HCT116 (cell line): ENCODE measurements at regions not wholly inside any gene's neighbourhood (a gene's known extent, or its start where the extent isn't known, plus 50 kb on each side); places are given as distances from the start of the nearest gene placed in this dataset.

ENCODE experiments used
- ATAC-seq: fragments of 200-7000 bp; cut with Tn5 transposase; 2 replicates; pipeline ENCODE4 v1.9.1; 2020; ENCODE audit warnings: mild to moderate bottlenecking, moderate library complexity
- BruUV-seq: library from RNA; stranded (reverse); fragments of 400-500 nt; replicated peaks from 2 replicates; lab custom pipeline; 2021; lab: Mats Ljungman, UMichigan
- CTCF ChIA-PET: fragments of 300-600 bp; sonication (Branson Sonifier 250); formaldehyde crosslinking; loops from one replicate; lab custom pipeline; 2021; ENCODE audit warnings: antibody characterized with exemption; lab: Charles Lee
- POLR2A ChIA-PET: fragments of 300-600, 350-600 bp; sonication (Branson Sonifier 250); formaldehyde crosslinking; loops from one replicate; lab custom pipeline; 2021; ENCODE audit warnings: antibody characterized with exemption; lab: Charles Lee
- RAD21 ChIA-PET, 2 experiments: fragments of 300-600 bp; sonication (Branson Sonifier 250); formaldehyde crosslinking; loops; one replicate each; lab custom pipeline; 2023; ENCODE audit warnings: low total read pairs in 2 of 2; ENCODE audit not compliant: uncharacterized antibody in 2 of 2, unreplicated experiment in 2 of 2, low non-redundant PET in 1 of 2; lab: Charles Lee
- DNase-seq: peaks from one replicate; pipeline ENCODE4 v3.0.0-alpha.2; 2010; ENCODE audit warnings: low read depth, low spot score
- H2AFZ ChIP-seq: fragments of 200-600 bp; shearing (Covaris generic), sonication (generic); 2 replicates; pipeline ENCODE4 v1.6.1; 2017; ENCODE audit warnings: low read depth, mixed run types, mixed read lengths, antibody characterized with exemption, low read length; ENCODE audit not compliant: poor library complexity, severe bottlenecking
- H3K27ac ChIP-seq: 2 replicates; pipeline ENCODE4 v1.5.1; 2012; ENCODE audit warnings: low read depth, low read length
- H3K27me3 ChIP-seq: fragments of 200-600 bp; sonication (generic); 2 replicates; pipeline ENCODE4 v1.6.1; 2016; ENCODE audit warnings: mixed run types, low read length, mixed read lengths; ENCODE audit not compliant: insufficient read depth
- H3K36me3 ChIP-seq, 2 experiments: fragments of 200-500 bp in 1 of 2; fragments of 200-600 bp in 1 of 2; sonication (Bioruptor generic) in 1 of 2; sonication (generic) in 1 of 2; 2 replicates each; pipeline versions ENCODE4 v1.5.1 to v1.6.1; 2014 to 2016; ENCODE audit warnings: low read length in 2 of 2, inconsistent platforms in 1 of 2, mixed read lengths in 1 of 2, mixed run types in 1 of 2; ENCODE audit not compliant: insufficient read depth in 2 of 2, control insufficient read depth in 1 of 2
- H3K4me1 ChIP-seq, 2 experiments: fragments of 200-600 bp in 1 of 2; sonication (generic) in 1 of 2; 2 replicates each; pipeline versions ENCODE4 v1.5.1 to v1.6.1; 2012 to 2017; ENCODE audit warnings: low read length in 2 of 2, inconsistent platforms in 1 of 2, mild to moderate bottlenecking in 1 of 2, mixed read lengths in 1 of 2, mixed run types in 1 of 2, moderate library complexity in 1 of 2; ENCODE audit not compliant: insufficient read depth in 2 of 2, control insufficient read depth in 1 of 2
- H3K4me2 ChIP-seq: fragments of 200-600 bp; sonication (generic); 2 replicates; pipeline ENCODE4 v1.6.1; 2017; ENCODE audit warnings: mixed run types, low read length, mixed read lengths
- H3K4me3 ChIP-seq, 2 experiments: fragments of 200-600 bp in 1 of 2; sonication (generic) in 1 of 2; replicated peaks in 1 of 2; 2 replicates each; pipeline ENCODE4 v1.5.1; 2011 to 2016; ENCODE audit warnings: low read length in 2 of 2, control low read depth in 1 of 2, low read depth in 1 of 2, mild to moderate bottlenecking in 1 of 2, mixed read lengths in 1 of 2, mixed run types in 1 of 2
- H3K79me2 ChIP-seq: fragments of 200-600 bp; sonication (generic); 2 replicates; pipeline ENCODE4 v1.6.1; 2017; ENCODE audit warnings: mild to moderate bottlenecking, mixed run types, low read length, moderate library complexity, mixed read lengths; ENCODE audit not compliant: insufficient read depth
- H3K9ac ChIP-seq: fragments of 200-600 bp; sonication (generic); 2 replicates; pipeline ENCODE4 v1.6.1; 2016; ENCODE audit warnings: low read length, mixed read lengths
- H3K9me2 ChIP-seq: fragments of 200-600 bp; sonication (generic), shearing (Covaris generic); 2 replicates; pipeline ENCODE4 v1.6.1; 2017; ENCODE audit warnings: mixed run types, mild to moderate bottlenecking, moderate library complexity; ENCODE audit not compliant: insufficient read depth
- H3K9me3 ChIP-seq, 2 experiments: fragments of 200-500 bp in 1 of 2; fragments of 200-600 bp in 1 of 2; sonication (Bioruptor generic) in 1 of 2; sonication (generic) in 1 of 2; 2 replicates each; pipeline ENCODE4 v1.6.1; 2014 to 2017; ENCODE audit warnings: low read length in 2 of 2, mixed read lengths in 2 of 2, inconsistent platforms in 1 of 2, low read depth in 1 of 2, mild to moderate bottlenecking in 1 of 2, mixed run types in 1 of 2, moderate library complexity in 1 of 2; ENCODE audit not compliant: control insufficient read depth in 1 of 2, insufficient read depth in 1 of 2
- H4K20me1 ChIP-seq: fragments of 200-600 bp; sonication (generic), shearing (Covaris generic); 2 replicates; pipeline ENCODE4 v1.6.1; 2017; ENCODE audit warnings: mixed run types, mild to moderate bottlenecking, moderate library complexity; ENCODE audit not compliant: insufficient read depth
- ATF3 ChIP-seq: IDR thresholded peaks from 2 replicates; pipeline ENCODE4 v1.6.1; 2012
- CBX3 ChIP-seq: IDR thresholded peaks from 2 replicates; pipeline ENCODE4 v1.6.1; 2012; ENCODE audit warnings: low read depth
- CEBPB ChIP-seq: IDR thresholded peaks from 2 replicates; pipeline ENCODE4 v1.6.1; 2012; ENCODE audit warnings: low read depth
- EGR1 ChIP-seq: IDR thresholded peaks from 2 replicates; pipeline ENCODE4 v1.6.1; 2012; ENCODE audit warnings: low read depth
- ELF1 ChIP-seq: IDR thresholded peaks from 2 replicates; pipeline ENCODE4 v1.6.1; 2012; ENCODE audit warnings: low read depth, borderline replicate concordance
- EZH2phosphoT487 ChIP-seq: fragments of 200-600 bp; IDR thresholded peaks from 2 replicates; pipeline ENCODE4 v1.6.1; 2018; ENCODE audit warnings: antibody characterized with exemption, borderline replicate concordance
- FOSL1 ChIP-seq: IDR thresholded peaks from 2 replicates; pipeline ENCODE4 v1.6.1; 2012; ENCODE audit warnings: low read depth
- JUND ChIP-seq: IDR thresholded peaks from 2 replicates; pipeline ENCODE4 v1.6.1; 2012
- MAX ChIP-seq: IDR thresholded peaks from 2 replicates; pipeline ENCODE4 v1.6.1; 2012
- POLR2A ChIP-seq: IDR thresholded peaks from 2 replicates; pipeline ENCODE4 v1.7.0; 2011; ENCODE audit warnings: borderline replicate concordance; ENCODE audit not compliant: insufficient read depth, insufficient read length; ENCODE audit errors: extremely low read depth
- POLR2AphosphoS5 ChIP-seq: IDR thresholded peaks from 2 replicates; pipeline ENCODE4 v1.6.1; 2011; ENCODE audit warnings: mild to moderate bottlenecking, low read depth, low read length, moderate library complexity
- RAD21 ChIP-seq: IDR thresholded peaks from 2 replicates; pipeline ENCODE4 v1.6.1; 2012; ENCODE audit warnings: low read depth, mild to moderate bottlenecking
- SP1 ChIP-seq: IDR thresholded peaks from 2 replicates; pipeline ENCODE4 v1.6.1; 2012; ENCODE audit warnings: low read depth
- TCF7L2 ChIP-seq: IDR thresholded peaks from 2 replicates; pipeline ENCODE4 v1.7.0; 2011; ENCODE audit warnings: borderline replicate concordance, inconsistent platforms; ENCODE audit not compliant: insufficient read depth, insufficient read length; ENCODE audit errors: extremely low read depth
- YY1 ChIP-seq: IDR thresholded peaks from 2 replicates; pipeline ENCODE4 v1.6.1; 2011; ENCODE audit warnings: low read length, low read depth, moderate library complexity, mild to moderate bottlenecking; ENCODE audit not compliant: insufficient replicate concordance; ENCODE audit errors: extremely low read depth
- ZFX ChIP-seq: fragments of 450-650 bp; IDR thresholded peaks from 2 replicates; pipeline ENCODE4 v1.6.1; 2017
- ZNF274 ChIP-seq: fragments of 200-500 bp; sonication (Bioruptor generic); IDR thresholded peaks from 2 replicates; pipeline ENCODE4 v1.6.1; 2014; ENCODE audit warnings: mild to moderate bottlenecking, low read depth, low read length, inconsistent platforms
- intact Hi-C: fragments of 100-400 bp; cut with micrococcal nuclease; formaldehyde crosslinking; loops from 2 replicates; pipeline ENCODE4 v1.10.0; 2022
- TF ChIP-seq, protein P1 (sequence below): IDR thresholded peaks from 2 replicates; pipeline ENCODE4 v1.6.1; 2011; ENCODE audit warnings: mild to moderate bottlenecking, low read length, moderate library complexity; ENCODE audit not compliant: insufficient replicate concordance; ENCODE audit errors: extremely low read depth
- TF ChIP-seq, protein P2 (sequence below): IDR thresholded peaks from 2 replicates; pipeline ENCODE4 v1.6.1; 2012; ENCODE audit warnings: low read depth

DNA sequence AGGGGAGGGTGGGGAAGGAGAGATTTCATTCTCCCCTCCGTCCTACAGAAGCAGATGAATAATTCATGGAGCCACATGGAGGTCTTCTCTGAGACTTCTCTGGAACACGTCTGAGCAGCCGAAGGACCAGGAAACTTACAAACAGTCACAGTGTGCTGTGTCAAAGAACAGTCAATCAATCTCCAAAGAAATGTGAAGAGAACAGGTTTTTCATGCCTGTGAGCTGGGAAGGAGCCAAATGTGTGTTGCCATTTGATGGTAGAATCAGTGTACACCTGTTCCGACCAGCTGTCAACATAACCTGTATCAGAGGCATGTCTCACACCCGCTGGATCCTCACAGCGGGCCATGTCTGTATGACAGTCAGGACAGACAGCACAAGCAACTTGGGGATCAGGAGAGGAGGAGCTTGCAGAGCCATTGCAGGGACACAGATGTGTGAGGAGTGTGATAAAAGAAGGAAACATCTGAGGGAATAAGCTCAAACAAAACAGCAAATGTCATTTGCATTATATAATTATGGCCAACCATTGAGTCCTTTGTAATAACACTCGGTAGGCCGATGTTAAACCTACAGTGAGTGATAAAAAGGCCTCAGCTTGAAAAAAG, 298.5 kb downstream of the EN1 start:
- Histone ChIP-seq H3K9me2 (no peaks in the 10 kb centered on the region), H4K20me1 (no peaks in the 10 kb centered on the region), H3K27ac (no peak overlapping the region), H3K9me3 (no peaks in the 10 kb centered on the region), H3K36me3 (no peaks in the 10 kb centered on the region), H3K4me2 (no peak overlapping the region)
- no peak for ATAC-seq
- TF ChIP-seq ZFX (no peak), ZNF274 (no peak), MAX (no peak), EGR1 (no peak), YY1 (no peak), FOSL1 (no peak), EZH2phosphoT487 (no peak), TCF7L2 (no peak), CEBPB (no peak), POLR2A (no peak), ELF1 (no peak), CBX3 (no peak), RAD21 (no peak), JUND (no peak), POLR2AphosphoS5 (no peak), ATF3 (no peak), SP1 (no peak)
- TF ChIP-seq, protein P1, sequence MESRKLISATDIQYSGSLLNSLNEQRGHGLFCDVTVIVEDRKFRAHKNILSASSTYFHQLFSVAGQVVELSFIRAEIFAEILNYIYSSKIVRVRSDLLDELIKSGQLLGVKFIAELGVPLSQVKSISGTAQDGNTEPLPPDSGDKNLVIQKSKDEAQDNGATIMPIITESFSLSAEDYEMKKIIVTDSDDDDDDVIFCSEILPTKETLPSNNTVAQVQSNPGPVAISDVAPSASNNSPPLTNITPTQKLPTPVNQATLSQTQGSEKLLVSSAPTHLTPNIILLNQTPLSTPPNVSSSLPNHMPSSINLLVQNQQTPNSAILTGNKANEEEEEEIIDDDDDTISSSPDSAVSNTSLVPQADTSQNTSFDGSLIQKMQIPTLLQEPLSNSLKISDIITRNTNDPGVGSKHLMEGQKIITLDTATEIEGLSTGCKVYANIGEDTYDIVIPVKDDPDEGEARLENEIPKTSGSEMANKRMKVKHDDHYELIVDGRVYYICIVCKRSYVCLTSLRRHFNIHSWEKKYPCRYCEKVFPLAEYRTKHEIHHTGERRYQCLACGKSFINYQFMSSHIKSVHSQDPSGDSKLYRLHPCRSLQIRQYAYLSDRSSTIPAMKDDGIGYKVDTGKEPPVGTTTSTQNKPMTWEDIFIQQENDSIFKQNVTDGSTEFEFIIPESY = no peak
- TF ChIP-seq, protein P2, sequence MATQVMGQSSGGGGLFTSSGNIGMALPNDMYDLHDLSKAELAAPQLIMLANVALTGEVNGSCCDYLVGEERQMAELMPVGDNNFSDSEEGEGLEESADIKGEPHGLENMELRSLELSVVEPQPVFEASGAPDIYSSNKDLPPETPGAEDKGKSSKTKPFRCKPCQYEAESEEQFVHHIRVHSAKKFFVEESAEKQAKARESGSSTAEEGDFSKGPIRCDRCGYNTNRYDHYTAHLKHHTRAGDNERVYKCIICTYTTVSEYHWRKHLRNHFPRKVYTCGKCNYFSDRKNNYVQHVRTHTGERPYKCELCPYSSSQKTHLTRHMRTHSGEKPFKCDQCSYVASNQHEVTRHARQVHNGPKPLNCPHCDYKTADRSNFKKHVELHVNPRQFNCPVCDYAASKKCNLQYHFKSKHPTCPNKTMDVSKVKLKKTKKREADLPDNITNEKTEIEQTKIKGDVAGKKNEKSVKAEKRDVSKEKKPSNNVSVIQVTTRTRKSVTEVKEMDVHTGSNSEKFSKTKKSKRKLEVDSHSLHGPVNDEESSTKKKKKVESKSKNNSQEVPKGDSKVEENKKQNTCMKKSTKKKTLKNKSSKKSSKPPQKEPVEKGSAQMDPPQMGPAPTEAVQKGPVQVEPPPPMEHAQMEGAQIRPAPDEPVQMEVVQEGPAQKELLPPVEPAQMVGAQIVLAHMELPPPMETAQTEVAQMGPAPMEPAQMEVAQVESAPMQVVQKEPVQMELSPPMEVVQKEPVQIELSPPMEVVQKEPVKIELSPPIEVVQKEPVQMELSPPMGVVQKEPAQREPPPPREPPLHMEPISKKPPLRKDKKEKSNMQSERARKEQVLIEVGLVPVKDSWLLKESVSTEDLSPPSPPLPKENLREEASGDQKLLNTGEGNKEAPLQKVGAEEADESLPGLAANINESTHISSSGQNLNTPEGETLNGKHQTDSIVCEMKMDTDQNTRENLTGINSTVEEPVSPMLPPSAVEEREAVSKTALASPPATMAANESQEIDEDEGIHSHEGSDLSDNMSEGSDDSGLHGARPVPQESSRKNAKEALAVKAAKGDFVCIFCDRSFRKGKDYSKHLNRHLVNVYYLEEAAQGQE = no peak
- TF ChIP-seq, all 23 proteins: peak for 0
- CTCF ChIA-PET = no interaction called here
- POLR2A ChIA-PET = no interaction called here
- no peak overlapping the region for H3K4me3 ChIP-seq
- intact Hi-C loops = no loop called here
- RAD21 ChIA-PET = no interaction called here
- no TSS peak for BruUV-seq
- no peak for DNase-seq
- H3K9ac ChIP-seq = no peak overlapping the region
- no peaks in the 10 kb centered on the region for H3K79me2 ChIP-seq
- H3K4me1 ChIP-seq = no peaks in the 10 kb centered on the region
- no peak overlapping the region for H2AFZ ChIP-seq
- H3K27me3 ChIP-seq = peaks cover 8% of the 10 kb centered on the region; the same call in 1 of the 2 replicates
